Urinary bladder (tissue), 3 donors: ENCODE measurements at regions not wholly inside any gene's neighbourhood (a gene's known extent, or its start where the extent isn't known, plus 50 kb on each side); places are given as distances from the start of the nearest gene placed in this dataset.

ENCODE experiments used
- DNase-seq: peaks from one replicate; pipeline ENCODE4 v3.0.0-alpha.2; 2015; ENCODE audit errors: extremely low spot score
- H3K27ac ChIP-seq: one replicate; pipeline ENCODE4 v1.5.1; 2013; ENCODE audit warnings: low read depth, mild to moderate bottlenecking, moderate library complexity
- H3K36me3 ChIP-seq: one replicate; pipeline ENCODE4 v1.6.1; 2013; ENCODE audit warnings: mild to moderate bottlenecking, moderate library complexity; ENCODE audit not compliant: insufficient read depth
- H3K4me1 ChIP-seq: one replicate; pipeline ENCODE4 v1.6.1; 2013; ENCODE audit warnings: mild to moderate bottlenecking, moderate library complexity; ENCODE audit not compliant: insufficient read depth
- H3K4me3 ChIP-seq: one replicate; pipeline ENCODE4 v1.5.1; 2013; ENCODE audit warnings: low read depth, low read length
- WGBS: extraction: QIAGEN DNeasy Blood & Tissue Kit; methylation state at CpG from one replicate; pipeline ENCODE4 v1.1.7; 2013; 5-methylcytosine and 5-hydroxymethylcytosine counted together
- donor health status: healthy with polysubstance abuse.
- donor health status: healthy.

DNA sequence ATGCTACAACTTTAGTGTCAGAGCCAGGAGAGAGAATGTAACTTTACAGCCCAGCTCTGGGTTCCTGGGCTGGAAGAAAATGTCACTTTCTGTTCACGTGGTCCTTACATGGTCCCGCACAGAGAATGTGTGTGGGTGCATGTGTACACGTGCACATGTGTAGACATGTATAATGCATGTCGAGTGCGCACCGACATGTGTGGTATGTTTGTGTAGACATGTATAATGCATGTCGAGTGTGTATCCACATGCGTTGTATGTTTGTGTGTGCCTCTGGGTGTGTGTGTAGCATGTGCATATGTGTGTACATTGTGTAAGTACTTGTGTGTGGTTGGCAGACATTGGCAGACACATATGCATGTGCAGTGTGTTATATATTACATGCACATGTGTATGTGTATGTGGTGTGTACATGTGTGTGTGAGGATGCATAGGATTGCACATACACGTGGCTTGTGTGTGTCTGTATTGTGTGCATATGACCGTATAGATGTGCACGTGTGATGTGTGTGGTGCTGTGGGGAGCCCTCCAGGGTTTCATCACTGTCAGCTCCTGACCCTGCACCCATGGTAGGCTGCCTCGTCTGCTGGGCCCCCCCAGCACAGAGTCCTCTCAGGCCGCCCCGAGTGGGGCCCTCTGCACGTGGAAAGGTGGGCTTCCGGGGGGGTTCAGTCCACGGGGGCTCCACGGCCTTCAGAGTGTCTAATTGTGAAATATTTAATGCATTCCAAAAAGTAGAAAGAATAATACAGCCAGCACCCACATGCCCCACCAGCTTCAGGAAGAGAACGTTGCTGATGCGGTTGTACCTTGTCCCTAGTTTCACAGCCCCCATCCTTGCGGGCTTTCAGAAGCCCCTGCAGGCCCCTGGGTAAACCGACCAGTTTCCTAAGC lies 214.2 kb upstream of the GSE1 start:
- H3K36me3 ChIP-seq, result no peaks in the 10 kb centered on the region
- no peak for DNase-seq
- 84% methylated on average over 22 of the region's 22 CpGs for WGBS
- no peaks in the 10 kb centered on the region for H3K4me1 ChIP-seq
- H3K27ac ChIP-seq, result no peak overlapping the region
- H3K4me3 ChIP-seq, result no peak overlapping the region

DNA sequence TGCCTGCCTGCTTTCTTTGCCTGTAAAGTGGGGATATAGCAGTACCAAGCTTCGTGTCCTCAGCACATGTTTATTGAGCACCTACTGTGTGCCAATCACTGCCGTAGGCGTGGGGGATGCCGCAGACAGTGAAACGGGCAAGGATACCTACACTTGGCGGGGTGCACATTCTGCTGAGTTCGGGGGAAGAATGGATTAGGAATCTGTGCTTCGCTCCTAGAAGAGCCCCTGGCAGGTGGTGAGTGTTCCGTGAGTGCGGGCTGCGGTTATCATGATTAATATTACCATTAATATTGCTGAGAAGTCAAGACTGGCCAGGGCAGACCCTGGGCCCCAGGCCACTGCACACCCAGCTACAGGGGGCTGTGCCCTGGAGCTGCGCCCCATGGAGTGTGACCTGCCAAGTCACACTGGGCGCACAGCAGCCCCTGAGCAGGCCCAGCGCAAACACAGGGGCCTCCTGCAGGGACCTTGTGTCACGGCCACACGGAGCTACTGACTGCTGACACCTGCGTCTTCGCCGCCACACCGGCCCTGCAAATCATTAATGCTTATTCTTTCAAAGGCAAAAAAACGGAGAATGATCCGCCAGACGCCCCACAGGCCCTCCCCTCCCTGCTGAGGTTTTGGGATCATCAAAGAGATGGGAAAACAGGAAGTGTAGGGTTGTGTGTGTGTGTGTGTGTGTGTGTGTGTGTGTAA lies 213.4 kb upstream of the GSE1 start:
- no peaks in the 10 kb centered on the region for H3K4me1 ChIP-seq
- H3K36me3 ChIP-seq, result no peaks in the 10 kb centered on the region
- WGBS, result 86% methylated on average over 23 of the region's 23 CpGs
- no peak overlapping the region for H3K27ac ChIP-seq
- no peak overlapping the region for H3K4me3 ChIP-seq
- DNase-seq, result no peak

DNA sequence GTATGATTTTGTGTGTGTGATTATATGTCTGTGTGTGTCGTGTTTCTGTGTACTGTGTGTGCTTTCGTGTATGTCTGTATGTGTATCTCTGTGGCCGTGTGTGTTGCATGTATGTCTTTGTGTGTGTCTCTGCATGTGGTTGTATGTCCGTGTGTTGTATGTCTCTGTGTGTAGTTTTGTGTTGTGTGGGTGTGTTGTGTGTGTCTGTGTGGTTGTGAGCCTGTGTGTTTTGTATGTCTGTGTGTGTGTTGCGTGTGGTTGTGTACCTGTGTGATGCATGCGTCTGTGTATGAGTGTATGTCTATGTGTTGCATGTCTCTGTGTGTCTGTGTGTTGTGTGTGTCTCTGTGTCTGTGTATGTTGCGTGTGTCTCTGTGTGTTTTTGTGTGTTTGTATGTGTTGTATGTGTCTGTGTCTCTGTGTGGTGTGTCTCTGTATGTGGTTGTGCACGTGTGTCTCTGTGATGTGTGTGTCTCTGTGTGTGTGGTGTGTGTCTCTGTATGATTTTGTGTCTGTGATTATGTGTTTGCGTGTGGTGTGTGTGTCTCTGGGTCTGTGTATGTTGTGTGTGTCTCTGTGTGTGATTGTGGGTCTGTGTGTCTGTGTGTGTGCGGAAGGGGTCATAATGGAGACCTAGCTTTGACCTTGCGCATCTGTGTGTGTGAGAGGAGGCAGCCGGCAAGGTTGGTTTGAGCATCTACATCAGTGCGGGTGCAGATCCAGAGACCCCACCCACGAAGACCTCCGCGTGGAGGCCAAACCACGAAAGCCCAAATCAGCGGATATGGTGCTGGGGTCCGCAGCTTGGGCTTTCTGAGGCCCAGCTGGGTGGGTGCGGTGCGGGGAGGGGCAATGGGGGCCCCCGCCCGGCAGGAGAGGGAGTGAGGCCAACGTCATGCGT lies 212.6 kb upstream of the GSE1 start:
- Histone ChIP-seq H3K27ac (no peak overlapping the region), H3K4me1 (no peaks in the 10 kb centered on the region), H3K4me3 (no peak overlapping the region), H3K36me3 (no peaks in the 10 kb centered on the region)
- DNase-seq, result no peak
- 91% methylated on average over 25 of the region's 25 CpGs for WGBS

DNA sequence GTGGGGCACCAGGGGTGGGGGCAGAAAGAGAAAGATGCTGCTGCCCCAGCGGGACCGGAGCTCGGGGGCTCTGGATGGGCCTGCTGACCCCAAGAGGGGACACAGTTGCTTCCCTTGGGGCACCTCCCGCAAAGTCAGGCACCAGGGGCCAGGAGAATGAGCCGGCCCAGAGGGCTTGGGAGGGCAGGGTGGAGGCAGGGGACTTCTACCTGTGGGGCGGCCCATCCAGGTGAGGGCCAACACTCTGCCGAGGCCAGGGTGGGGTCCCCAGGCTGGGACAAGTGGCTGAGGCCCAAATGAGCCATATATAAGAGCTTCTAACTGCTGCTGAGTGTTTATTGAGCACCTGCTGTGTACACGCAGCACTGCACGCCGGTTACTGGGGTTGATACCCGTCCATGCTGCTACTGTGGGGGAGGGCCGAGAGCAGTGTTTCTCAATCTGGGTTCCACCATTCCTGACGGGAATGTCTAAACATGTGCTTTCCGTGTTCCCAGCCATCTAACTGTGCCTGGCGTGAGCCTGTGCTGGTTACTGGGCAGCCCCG lies 211.7 kb upstream of the GSE1 start:
- Histone ChIP-seq H3K36me3 (no peaks in the 10 kb centered on the region), H3K27ac (no peak overlapping the region), H3K4me3 (no peak overlapping the region), H3K4me1 (no peaks in the 10 kb centered on the region)
- WGBS, result 93% methylated on average over 16 of the region's 16 CpGs
- no peak for DNase-seq

DNA sequence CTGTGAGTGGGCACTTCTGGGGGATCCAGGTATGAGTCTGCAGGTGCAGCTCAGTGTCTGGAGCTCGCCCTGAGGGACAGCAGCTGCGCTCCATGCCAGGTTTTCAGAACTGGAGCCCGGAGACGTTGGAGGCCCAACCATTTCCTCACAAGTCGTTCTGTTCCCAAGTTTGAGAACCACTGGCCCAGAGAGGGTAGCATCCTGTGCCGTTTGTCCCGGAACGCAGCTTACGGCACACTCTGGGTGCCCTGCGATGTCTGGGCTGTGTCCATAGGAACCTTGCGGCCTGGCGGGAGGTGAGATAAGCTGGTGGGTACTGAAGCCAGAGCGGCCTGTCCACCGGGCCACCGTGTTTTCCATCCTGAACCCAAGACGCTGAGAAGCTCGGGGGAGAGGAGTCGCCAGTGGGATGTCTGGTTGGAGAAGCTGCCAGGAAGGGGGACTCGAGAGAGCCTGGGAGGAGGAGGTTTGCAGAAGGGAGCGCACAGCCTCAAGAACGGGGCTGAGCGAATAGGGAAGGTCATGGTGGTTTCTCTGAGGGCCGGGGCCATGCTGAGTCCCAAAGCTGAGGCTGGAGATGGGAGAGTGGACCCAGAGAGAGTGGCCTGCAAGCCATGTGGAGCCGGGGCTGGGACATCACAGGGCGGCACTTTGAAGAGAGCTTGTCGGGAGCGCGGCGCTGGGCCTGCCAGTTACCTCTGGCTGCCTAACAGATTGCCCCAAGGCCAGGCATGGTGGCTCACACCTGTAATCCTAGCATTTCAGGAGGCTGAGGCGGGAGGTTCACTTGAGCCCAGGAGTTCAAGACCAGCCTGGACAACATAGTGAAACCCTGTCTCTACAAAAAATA lies 211.0 kb upstream of the GSE1 start:
- no peaks in the 10 kb centered on the region for H3K4me1 ChIP-seq
- no peaks in the 10 kb centered on the region for H3K36me3 ChIP-seq
- H3K27ac ChIP-seq, result no peak overlapping the region
- WGBS, result 96% methylated on average over 30 of the region's 30 CpGs
- no peak for DNase-seq
- no peak overlapping the region for H3K4me3 ChIP-seq

DNA sequence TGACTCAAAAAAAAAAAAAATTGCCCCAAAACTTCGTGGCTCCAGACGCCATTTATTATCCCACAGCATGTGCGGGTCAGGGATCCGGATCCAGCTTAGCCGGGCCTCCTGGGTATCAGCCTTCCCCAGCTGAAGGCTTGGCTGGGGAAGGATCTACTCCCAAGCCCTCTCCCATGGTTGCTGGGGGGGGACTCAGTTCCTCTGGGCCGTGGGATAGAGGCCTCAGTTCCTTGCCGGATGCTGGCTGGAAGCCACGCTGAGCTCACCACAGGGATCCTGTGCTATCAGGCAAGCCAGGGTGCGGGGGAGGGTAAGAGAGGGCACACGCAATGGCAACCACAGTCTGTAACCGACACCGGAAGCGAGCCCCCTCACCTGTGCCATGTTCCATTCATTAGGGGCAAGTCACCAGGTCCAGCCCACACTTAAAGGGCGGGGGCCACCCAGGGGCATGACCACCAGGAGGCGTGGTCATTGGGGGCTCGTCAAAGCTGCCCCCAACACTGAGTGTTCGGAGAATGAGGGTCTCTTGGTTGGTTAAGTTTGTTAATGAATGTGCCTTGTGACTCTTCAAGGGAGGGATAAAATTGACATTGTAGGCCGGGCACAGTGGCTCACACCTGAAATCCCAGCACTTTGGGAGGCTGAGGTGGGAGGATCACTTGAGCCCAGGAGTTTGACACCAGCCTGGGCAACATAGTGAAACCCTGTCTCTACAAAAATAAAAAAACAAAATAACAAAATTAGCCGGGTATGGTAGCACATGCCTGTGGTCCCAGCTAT lies 210.0 kb upstream of the GSE1 start:
- Histone ChIP-seq H3K36me3 (no peaks in the 10 kb centered on the region), H3K27ac (no peak overlapping the region), H3K4me1 (no peaks in the 10 kb centered on the region), H3K4me3 (no peak overlapping the region)
- WGBS, result 63% methylated on average over 19 of the region's 19 CpGs
- no peak for DNase-seq

DNA sequence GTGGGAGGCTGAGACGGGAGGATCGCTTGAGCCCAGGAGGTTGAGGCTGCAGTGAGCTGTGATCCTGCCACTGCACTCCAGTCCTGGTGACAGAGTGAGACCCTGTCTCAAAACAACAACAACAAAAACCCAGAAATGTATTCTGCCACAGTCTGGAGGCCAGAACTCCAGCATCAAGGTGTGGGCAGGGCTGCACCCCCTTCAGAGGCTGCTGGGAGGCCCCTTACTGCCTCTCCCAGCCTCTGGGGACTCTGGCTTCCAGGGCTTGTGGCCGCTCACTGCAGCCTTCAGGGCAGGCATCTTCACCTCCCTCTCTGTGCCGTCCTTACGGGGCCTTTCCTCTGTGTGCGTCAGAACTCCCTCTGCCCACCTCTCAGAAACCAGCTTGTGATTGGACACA lies 209.4 kb upstream of the GSE1 start:
- Histone ChIP-seq H3K27ac (no peak overlapping the region), H3K4me1 (no peaks in the 10 kb centered on the region), H3K36me3 (no peaks in the 10 kb centered on the region), H3K4me3 (no peak overlapping the region)
- 96% methylated on average over 6 of the region's 6 CpGs for WGBS
- DNase-seq, result no peak

DNA sequence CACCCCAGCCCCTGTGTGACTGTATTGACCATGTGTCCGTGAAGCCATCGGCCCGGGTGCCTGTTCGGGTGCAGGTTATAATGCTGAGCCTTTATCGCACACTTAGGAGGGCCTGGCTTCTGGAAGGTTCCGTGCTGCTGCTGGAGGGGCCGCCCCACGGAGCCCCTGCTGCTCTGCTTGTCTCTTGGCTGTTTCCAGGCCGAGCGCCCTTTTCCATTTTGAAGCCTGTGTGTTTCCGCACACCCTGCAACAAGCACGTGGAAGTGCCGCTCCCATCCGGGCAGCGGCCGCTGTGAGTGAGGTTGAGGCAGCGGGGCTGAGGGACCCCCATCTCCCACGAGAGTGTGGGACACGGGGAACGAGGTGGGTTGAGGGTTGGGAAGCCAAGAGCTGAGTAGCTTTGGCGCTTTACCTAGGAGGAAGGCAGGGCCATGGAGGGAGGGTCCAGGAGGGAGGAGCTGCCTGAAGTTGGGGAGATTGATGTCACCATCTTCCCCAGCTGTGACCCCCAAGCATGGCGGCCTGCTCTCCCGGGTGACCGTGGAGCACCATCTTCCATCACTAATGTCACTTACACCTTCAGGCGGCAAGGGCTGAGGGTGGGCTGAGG lies 200.1 kb upstream of the GSE1 start:
- Histone ChIP-seq H3K36me3 (no peaks in the 10 kb centered on the region), H3K4me3 (no peak overlapping the region), H3K27ac (no peak overlapping the region), H3K4me1 (no peaks in the 10 kb centered on the region)
- WGBS, result 92% methylated on average over 25 of the region's 25 CpGs
- no peak for DNase-seq

DNA sequence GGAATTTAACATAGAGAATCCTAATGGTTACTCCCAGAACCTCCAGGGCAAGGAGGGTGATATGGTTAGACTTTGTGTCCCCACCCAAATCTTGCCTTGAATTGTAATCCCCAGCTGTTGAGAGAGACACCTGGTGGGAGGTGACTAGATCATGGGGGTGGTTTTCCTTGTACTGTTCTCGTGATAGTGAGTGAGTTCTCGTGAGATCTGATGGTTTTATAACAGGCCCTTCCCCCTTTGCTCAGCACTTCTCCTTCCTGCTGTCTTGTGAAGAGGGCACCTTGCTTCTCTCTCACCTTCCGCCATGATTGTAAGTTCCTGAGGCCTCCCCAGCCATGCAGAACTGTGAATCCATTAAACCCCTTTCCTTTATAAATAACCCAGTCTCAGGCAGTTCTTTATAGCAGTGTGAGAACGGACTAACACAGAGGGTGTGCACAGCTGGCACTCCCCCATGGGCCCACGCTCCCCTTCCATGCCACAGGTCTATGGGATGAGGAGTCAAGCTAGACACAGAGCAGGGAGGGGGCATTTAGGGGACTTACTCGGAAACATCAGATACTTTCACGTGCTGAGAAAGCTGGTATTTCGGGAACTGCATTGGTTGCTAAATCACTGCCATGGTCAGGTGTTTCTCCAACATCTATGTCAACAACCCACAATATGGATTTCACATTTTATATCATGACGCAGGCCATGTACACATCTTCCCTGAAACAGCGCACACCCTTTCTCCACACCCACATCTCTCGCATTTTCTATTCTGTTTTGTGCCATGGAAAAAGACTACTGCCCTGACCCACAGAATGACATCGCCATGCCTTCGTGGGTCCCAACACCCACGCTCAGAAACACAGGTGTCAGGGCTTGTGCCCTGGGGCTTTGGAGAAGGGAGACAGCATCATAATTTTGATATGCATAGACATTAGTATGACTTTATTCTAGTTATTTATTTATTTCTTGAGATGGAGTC lies 199.1 kb upstream of the GSE1 start:
- no peaks in the 10 kb centered on the region for H3K36me3 ChIP-seq
- H3K27ac ChIP-seq, result no peak overlapping the region
- WGBS, result 96% methylated on average over 14 of the region's 14 CpGs
- no peak overlapping the region for H3K4me3 ChIP-seq
- H3K4me1 ChIP-seq, result no peaks in the 10 kb centered on the region
- DNase-seq, result no peak

DNA sequence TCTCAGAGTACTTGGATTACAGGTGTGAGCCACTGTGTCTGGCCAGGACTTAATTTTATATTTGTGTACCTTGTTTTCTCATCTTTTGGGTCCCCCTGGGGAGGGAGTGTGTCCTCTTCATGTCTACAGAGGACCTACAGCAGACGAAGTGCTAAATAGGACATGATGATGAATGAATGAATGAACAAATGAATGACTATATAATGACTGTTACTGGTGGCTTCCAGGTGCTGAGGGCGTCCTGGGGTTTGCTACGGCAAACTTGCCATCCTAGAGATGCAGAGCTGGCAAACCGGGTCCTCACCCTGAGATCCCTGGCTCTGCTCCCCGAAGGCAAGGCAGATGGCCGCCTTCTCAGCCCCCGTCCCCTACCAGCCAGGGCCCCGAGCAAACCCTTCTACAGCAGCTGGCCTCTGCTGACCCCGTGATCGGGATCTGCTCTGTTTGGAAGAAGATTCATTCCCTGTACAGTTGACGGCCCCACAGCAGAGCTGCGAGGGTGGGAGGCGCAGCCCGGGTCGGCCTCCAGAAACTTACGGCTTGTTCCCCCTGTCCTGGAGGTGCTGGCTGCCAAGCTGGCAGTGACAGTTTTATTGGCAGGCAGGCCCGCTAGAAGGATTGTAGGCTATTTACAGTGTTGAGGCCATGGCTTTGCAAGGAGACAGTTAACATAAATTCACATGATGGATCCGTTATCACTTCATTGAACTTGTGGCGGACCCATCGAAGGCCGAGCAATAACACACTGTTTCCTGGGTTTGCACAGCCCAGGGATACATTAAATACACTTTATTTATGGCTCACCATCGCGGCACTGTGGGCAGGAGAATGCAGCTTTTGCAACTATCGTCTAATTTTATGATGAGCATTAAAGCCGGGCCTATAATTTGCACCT lies 197.7 kb upstream of the GSE1 start:
- 43% methylated on average over 25 of the region's 25 CpGs for WGBS
- Histone ChIP-seq H3K36me3 (no peaks in the 10 kb centered on the region), H3K4me1 (no peaks in the 10 kb centered on the region), H3K27ac (no peak overlapping the region), H3K4me3 (no peak overlapping the region)
- no peak for DNase-seq
